GM13976 (cell line): ENCODE measurements at regions not wholly inside any gene's neighbourhood (a gene's known extent, or its start where the extent isn't known, plus 50 kb on each side); places are given as distances from the start of the nearest gene placed in this dataset.

Experiments
- DNase-seq: peaks from one replicate; pipeline ENCODE4 v3.0.0; 2012; ENCODE audit warnings: low spot score
- CTCF ChIP-seq: IDR thresholded peaks from 2 replicates; pipeline ENCODE4 v1.5.1; 2012; ENCODE audit warnings: borderline replicate concordance, mild to moderate bottlenecking; ENCODE audit not compliant: insufficient read depth; ENCODE audit errors: extremely low read depth, missing control alignments, control extremely low read depth
- in situ Hi-C: fragments of 300-500 bp; cut with MboI; formaldehyde crosslinking; loops from one replicate; pipeline ENCODE4 v1.12.0; 2022; ENCODE audit warnings: low sequenced_read_pairs, mixed read lengths, inconsistent platforms; ENCODE audit not compliant: unreplicated experiment

DNA sequence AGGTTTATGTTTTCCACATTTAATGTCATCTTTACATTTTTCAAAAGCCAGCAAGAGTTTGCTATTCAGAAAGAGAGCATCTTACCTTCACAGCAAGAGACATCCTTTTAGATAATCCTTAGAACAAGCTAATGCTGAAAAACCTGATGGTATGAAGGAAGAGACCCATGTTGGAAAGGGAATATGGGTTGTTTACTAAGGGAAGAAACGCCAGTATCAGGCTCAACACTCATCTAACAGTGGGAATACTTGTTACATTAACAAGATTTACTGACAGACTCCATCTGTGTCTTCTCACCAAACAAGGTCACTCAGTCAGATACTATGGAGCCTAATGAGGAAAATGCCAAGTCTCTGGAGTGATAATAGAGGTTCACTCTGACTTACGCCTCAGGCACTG, 1474.1 kb upstream of the SLC39A10 start:
- no peak for TF ChIP-seq CTCF

DNA sequence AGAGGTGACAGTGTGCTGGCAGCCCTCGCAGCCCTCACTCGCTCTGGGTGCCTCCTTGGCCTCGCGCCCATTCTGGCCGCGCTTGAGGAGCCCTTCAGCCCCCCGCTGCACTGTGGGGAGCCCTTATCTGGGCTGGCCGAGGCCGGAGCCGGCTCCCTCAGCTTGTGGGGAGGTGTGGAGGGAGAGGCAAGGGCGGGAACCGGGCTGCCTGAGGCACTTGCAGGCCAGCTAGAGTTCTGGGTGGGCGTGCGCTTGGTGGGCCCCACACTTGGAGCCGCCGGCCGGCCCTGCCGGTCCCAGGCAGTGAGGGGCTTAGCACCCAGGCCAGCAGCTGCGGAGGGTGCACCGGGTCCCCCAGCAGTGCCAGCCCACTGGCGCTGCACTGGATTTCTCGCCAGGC, 1480.9 kb upstream of the SLC39A10 start:
- TF ChIP-seq CTCF, result no peak
- no peak for DNase-seq
- in situ Hi-C loops, result no loop called here

More for the DNA sequence above, 1474.1 kb upstream of the SLC39A10 start:
- DNase-seq, result no peak
- in situ Hi-C loops, result no loop called here

DNA sequence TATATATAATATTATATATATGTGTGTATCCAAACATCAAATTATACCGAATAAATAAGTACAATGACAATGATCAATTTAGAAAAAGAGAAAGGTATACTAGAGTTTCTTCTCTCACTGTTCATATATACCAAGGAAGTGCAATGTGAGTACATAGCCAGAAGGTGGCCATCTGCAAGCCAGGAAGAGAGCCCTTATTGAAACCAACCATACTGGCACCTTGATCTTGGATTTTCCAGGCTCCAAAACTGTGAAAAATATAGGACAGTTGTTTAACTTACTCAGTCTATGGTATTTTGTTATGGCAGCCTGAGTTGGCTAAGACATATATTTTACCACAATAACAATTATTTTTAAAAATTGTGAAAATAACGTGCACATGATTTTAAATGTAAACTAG, 1490.2 kb upstream of the SLC39A10 start:
- no peak for DNase-seq
- in situ Hi-C loops, result no loop called here
- TF ChIP-seq CTCF, result peak; percentile 47

- DNase-seq, result no peak
- in situ Hi-C loops, result no loop called here
- TF ChIP-seq CTCF, result no peak
These were observed 1501.6 kb upstream of the SLC39A10 start for GRCh38 chr2:194155431-194155830.

- in situ Hi-C loops, result no loop called here
- TF ChIP-seq CTCF, result no peak
- DNase-seq, result no peak
These were observed 1505.8 kb upstream of the SLC39A10 start for GRCh38 chr2:194151231-194151630.

DNA sequence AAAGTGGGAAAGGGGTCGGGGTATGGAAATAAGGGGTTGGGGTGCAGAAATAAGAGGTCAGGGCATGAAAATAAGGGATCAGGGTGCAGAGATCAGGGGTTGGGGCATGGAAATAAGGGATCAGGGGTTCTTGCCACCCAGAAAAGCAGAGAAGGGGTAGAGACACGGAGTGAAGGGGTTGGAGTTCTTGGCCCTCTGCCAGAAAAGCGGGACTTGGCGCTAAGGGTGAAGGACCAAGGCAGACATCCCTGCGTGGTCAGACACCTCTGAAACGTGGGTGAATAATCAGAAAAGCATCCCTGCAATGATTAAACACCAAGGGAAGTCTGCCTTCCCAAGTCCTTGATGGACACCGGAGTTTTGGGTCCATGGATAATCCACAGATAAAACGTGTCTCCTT, 1521.6 kb upstream of the SLC39A10 start:
- no peak for TF ChIP-seq CTCF
- no peak for DNase-seq
- in situ Hi-C loops, result no loop called here

GRCh38 chr2:194128810-194129209, 1528.2 kb upstream of the SLC39A10 start:
- DNase-seq, result no peak
- no peak for TF ChIP-seq CTCF
- in situ Hi-C loops, result no loop called here
